ENCODE measurements at regions not wholly inside any gene's neighbourhood (a gene's known extent, or its start where the extent isn't known, plus 50 kb on each side); places are given as distances from the start of the nearest gene placed in this dataset.
"Not testable (repeated sequence)": the region's sequence is repeated elsewhere in the genome, so short reads cannot be mapped to it uniquely, and the experiment has no call there.

DNA sequence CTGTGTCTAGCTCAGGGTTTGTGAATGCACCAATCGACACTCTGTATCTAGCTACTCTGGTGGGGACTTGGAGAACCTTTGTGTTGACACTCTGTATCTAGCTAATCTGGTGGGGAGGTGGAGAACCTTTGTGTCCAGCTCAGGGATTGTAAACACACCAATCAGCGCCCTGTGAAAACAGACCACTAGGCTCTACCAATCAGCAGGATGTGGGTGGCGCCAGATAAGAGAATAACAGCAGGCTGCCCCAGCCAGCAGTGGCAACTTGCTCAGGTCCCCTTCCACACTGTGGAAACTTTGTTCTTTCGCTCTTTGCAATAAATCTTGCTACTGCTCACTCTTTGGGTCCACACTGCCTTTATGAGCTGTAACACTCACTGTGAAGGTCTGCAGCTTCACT, 151.3 kb upstream of the LRIG1 start:
- not testable (repeated sequence) for TF ChIP-seq POLR2A (IDR thresholded peaks at IDR 0.05)
- TF ChIP-seq, protein P1, sequence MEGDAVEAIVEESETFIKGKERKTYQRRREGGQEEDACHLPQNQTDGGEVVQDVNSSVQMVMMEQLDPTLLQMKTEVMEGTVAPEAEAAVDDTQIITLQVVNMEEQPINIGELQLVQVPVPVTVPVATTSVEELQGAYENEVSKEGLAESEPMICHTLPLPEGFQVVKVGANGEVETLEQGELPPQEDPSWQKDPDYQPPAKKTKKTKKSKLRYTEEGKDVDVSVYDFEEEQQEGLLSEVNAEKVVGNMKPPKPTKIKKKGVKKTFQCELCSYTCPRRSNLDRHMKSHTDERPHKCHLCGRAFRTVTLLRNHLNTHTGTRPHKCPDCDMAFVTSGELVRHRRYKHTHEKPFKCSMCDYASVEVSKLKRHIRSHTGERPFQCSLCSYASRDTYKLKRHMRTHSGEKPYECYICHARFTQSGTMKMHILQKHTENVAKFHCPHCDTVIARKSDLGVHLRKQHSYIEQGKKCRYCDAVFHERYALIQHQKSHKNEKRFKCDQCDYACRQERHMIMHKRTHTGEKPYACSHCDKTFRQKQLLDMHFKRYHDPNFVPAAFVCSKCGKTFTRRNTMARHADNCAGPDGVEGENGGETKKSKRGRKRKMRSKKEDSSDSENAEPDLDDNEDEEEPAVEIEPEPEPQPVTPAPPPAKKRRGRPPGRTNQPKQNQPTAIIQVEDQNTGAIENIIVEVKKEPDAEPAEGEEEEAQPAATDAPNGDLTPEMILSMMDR (IDR thresholded peaks at IDR 0.05), result not testable (repeated sequence)
